NCI-H187 treated with DMSO at 0.1 percent for 48 hours (cell line): ENCODE measurements at regions not wholly inside any gene's neighbourhood (a gene's known extent, or its start where the extent isn't known, plus 50 kb on each side); places are given as distances from the start of the nearest gene placed in this dataset.

Source experiments
- DNase-seq: peaks from one replicate; lab custom pipeline; 2025; lab: John Stamatoyannopoulos, UW

GRCh38 chr2:129729646-129730045 is 249.8 kb upstream of the RAB6C start:
- DNase-seq: no peak

- DNase-seq: no peak
Measured at GRCh38 chr2:129730979-129731378, 248.5 kb upstream of the RAB6C start.

GRCh38 chr2:129731907-129732629 is 247.4 kb upstream of the RAB6C start:
- DNase-seq: no peak

- DNase-seq: no peak
Measured at GRCh38 chr2:129732630-129733026, 246.8 kb upstream of the RAB6C start.

- DNase-seq: no peak
Measured at GRCh38 chr2:129733041-129733440, 246.4 kb upstream of the RAB6C start.

GRCh38 chr2:129733579-129733978 is 245.9 kb upstream of the RAB6C start:
- no peak for DNase-seq

- DNase-seq: no peak
Measured at GRCh38 chr2:129734343-129735034, 245.0 kb upstream of the RAB6C start.

GRCh38 chr2:129735576-129735975 is 243.9 kb upstream of the RAB6C start:
- DNase-seq: no peak

- DNase-seq: no peak
Measured at GRCh38 chr2:129737660-129738527, 241.6 kb upstream of the RAB6C start.

- DNase-seq: no peak
Measured at GRCh38 chr2:129738799-129739198, 240.7 kb upstream of the RAB6C start.

GRCh38 chr2:129740504-129740903 is 239.0 kb upstream of the RAB6C start:
- DNase-seq: no peak

- no peak for DNase-seq
Measured at GRCh38 chr2:129741165-129741564, 238.3 kb upstream of the RAB6C start.

GRCh38 chr2:129741623-129742022 is 237.8 kb upstream of the RAB6C start:
- DNase-seq: no peak

GRCh38 chr2:129742415-129743180 is 236.9 kb upstream of the RAB6C start:
- DNase-seq: no peak

GRCh38 chr2:129744141-129744540 is 235.3 kb upstream of the RAB6C start:
- DNase-seq: no peak

- DNase-seq: no peak
Measured at GRCh38 chr2:129744649-129745048, 234.8 kb upstream of the RAB6C start.

GRCh38 chr2:129747500-129748125 is 231.9 kb upstream of the RAB6C start:
- DNase-seq: no peak

GRCh38 chr2:129748250-129748649 is 231.2 kb upstream of the RAB6C start:
- DNase-seq: no peak

- DNase-seq: peak; percentile 2
Measured at GRCh38 chr2:129748653-129749052, 230.8 kb upstream of the RAB6C start.

GRCh38 chr2:129751409-129751808 is 228.1 kb upstream of the RAB6C start:
- DNase-seq: no peak

GRCh38 chr2:129752176-129752575 is 227.3 kb upstream of the RAB6C start:
- DNase-seq: no peak
